ENCODE measurements at regions not wholly inside any gene's neighbourhood (a gene's known extent, or its start where the extent isn't known, plus 50 kb on each side); places are given as distances from the start of the nearest gene placed in this dataset.

DNA sequence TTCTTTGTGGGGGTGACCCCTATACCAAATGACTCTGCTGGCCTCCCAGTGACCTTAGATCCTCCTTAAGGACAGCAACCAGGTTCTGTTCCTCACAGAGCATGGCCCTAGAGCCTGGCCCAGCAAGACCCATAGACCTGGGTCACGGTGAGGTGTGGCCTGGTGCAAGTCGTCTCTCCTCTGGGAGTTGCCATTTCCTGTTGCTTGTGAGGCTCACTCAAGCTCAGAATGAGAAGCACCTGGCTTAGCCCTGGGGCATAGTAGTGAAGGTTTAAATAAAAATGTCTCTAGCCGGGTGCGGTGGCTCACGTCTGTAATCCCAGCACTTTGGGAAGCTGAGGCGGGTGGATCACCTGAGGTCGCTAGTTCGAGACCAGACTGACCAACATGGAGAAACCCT, 131.3 kb downstream of the SMAD6 start:
- no peaks in the 10 kb centered on the region for H3K27me3 ChIP-seq (ENCODE audit: control insufficient read depth in 2 of 2, insufficient read depth in 2 of 2, low read length in 2 of 2)
- ChIA-PET CTCF (ENCODE audit: low intra/inter-chr PET ratio) (interaction anchor here (0.6 kb wide), 1 partner anchor 71 kb away, joined by 3 read pairs; no protein-coding TSS in a partner anchor), POLR2A (interaction anchor here (1.6 kb wide), 1 partner anchor 12 kb away, joined by 4 read pairs; no protein-coding TSS in a partner anchor)
- H3K9ac ChIP-seq (ENCODE audit: insufficient read depth in 1 of 2, low read depth in 2 of 2, low read length in 2 of 2) = peak overlapping the region in 1 of 2 experiments; percentile 19; a peak in 1 of 4 replicates
- no peaks in the 10 kb centered on the region for H3K9me3 ChIP-seq (replicated peaks; ENCODE audit: control insufficient read depth, insufficient read depth, low read depth, low read length)
- peaks cover 0 to 6% of the 10 kb centered on the region in 2 experiments; a peak in 1 of 5 replicates for H3K4me1 ChIP-seq (replicated peaks in 1 of 2; ENCODE audit: control insufficient read depth in 2 of 2, insufficient read depth in 2 of 2, low read length in 2 of 2)
- TF ChIP-seq ESRRB (CRISPR knock-in tag; IDR thresholded peaks at IDR 0.05; ENCODE audit: borderline replicate concordance) (no peak), HMGN3 (IDR thresholded peaks at IDR 0.05; ENCODE audit: borderline replicate concordance, extremely low read depth, insufficient read length, low read depth, low read length) (no peak), MYC (IDR thresholded peaks at IDR 0.05; ENCODE audit: low read depth, low read length) (no peak), MYC (CRISPR knock-in tag; IDR thresholded peaks at IDR 0.05; ENCODE audit: borderline replicate concordance, low read depth) (no peak), TAF7 (tag; IDR thresholded peaks at IDR 0.05) (no peak), ZNF717 (CRISPR knock-in tag; IDR thresholded peaks at IDR 0.05) (no peak), ZNF830 (CRISPR knock-in tag; IDR thresholded peaks at IDR 0.05) (no peak), NFATC3 (IDR thresholded peaks at IDR 0.05) (no peak), ZNF444 (CRISPR knock-in tag; IDR thresholded peaks at IDR 0.05) (no peak), NCOA2 (IDR thresholded peaks at IDR 0.05; ENCODE audit: partially characterized antibody in 2 of 2) (no peak)
- TF ChIP-seq, protein P1, sequence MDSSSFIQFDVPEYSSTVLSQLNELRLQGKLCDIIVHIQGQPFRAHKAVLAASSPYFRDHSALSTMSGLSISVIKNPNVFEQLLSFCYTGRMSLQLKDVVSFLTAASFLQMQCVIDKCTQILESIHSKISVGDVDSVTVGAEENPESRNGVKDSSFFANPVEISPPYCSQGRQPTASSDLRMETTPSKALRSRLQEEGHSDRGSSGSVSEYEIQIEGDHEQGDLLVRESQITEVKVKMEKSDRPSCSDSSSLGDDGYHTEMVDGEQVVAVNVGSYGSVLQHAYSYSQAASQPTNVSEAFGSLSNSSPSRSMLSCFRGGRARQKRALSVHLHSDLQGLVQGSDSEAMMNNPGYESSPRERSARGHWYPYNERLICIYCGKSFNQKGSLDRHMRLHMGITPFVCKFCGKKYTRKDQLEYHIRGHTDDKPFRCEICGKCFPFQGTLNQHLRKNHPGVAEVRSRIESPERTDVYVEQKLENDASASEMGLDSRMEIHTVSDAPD (CRISPR knock-in tag; IDR thresholded peaks at IDR 0.05) = no peak
- TF ChIP-seq, protein P2, sequence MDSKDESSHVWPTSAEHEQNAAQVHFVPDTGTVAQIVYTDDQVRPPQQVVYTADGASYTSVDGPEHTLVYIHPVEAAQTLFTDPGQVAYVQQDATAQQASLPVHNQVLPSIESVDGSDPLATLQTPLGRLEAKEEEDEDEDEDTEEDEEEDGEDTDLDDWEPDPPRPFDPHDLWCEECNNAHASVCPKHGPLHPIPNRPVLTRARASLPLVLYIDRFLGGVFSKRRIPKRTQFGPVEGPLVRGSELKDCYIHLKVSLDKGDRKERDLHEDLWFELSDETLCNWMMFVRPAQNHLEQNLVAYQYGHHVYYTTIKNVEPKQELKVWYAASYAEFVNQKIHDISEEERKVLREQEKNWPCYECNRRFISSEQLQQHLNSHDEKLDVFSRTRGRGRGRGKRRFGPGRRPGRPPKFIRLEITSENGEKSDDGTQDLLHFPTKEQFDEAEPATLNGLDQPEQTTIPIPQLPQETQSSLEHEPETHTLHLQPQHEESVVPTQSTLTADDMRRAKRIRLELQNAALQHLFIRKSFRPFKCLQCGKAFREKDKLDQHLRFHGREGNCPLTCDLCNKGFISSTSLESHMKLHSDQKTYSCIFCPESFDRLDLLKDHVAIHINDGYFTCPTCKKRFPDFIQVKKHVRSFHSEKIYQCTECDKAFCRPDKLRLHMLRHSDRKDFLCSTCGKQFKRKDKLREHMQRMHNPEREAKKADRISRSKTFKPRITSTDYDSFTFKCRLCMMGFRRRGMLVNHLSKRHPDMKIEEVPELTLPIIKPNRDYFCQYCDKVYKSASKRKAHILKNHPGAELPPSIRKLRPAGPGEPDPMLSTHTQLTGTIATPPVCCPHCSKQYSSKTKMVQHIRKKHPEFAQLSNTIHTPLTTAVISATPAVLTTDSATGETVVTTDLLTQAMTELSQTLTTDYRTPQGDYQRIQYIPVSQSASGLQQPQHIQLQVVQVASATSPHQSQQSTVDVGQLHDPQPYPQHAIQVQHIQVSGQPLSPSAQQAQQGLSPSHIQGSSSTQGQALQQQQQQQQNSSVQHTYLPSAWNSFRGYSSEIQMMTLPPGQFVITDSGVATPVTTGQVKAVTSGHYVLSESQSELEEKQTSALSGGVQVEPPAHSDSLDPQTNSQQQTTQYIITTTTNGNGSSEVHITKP (IDR thresholded peaks at IDR 0.05; ENCODE audit: partially characterized antibody) = no peak
- H2AFZ ChIP-seq (ENCODE audit: low read depth, low read length) = peak overlapping the region; percentile 42
- no peaks in the 10 kb centered on the region for H3K36me3 ChIP-seq (ENCODE audit: control insufficient read depth, insufficient read depth, low read length)
- ATAC-seq (0 out of 3 replicates have a peak, but pooled peaks have one; percentile 12), FAIRE-seq (no peak), DNase-seq (ENCODE audit: extremely low read depth in 1 of 4, low spot score in 3 of 4) (no peak)
- no peak overlapping the region for H3K4me3 ChIP-seq
- H3K79me2 ChIP-seq (ENCODE audit: control insufficient read depth, insufficient read depth, low read length) = no peaks in the 10 kb centered on the region
- H3K9me1 ChIP-seq (ENCODE audit: control insufficient read depth, insufficient read depth, low read length) = no peaks in the 10 kb centered on the region
- in situ Hi-C loops (cut with MboI) (no loop called here), intact Hi-C loops (cut with micrococcal nuclease) (no loop called here)
- H4K20me1 ChIP-seq (replicated peaks; ENCODE audit: control insufficient read depth, insufficient read depth, low read length) = no peaks in the 10 kb centered on the region
- no peak overlapping the region for H3K4me2 ChIP-seq (ENCODE audit: insufficient read depth, low read length)
- 77% methylated on average over 8 of the region's 8 CpGs for WGBS (ENCODE audit: insufficient coverage, low coverage, missing lambda C conversion rate)
- BruUV-seq (replicated peaks) = no TSS peak
- no peak overlapping the region for H3K27ac ChIP-seq (ENCODE audit: extremely low read depth, low read depth, low read length)
